Prostate gland (tissue), 2 donors: ENCODE measurements at regions not wholly inside any gene's neighbourhood (a gene's known extent, or its start where the extent isn't known, plus 50 kb on each side); places are given as distances from the start of the nearest gene placed in this dataset.

Experiments used
- DNase-seq: peaks from one replicate; pipeline ENCODE4 v3.0.0-alpha.2; 2019; ENCODE audit warnings: low spot score
- H3K27ac ChIP-seq, 2 donors: fragments of 200-600 bp; sonication (generic); 2 replicates each; pipeline ENCODE4 v1.5.1; 2017 to 2019
- H3K27me3 ChIP-seq: fragments of 200-600 bp; sonication (generic); replicated peaks from 2 replicates; pipeline ENCODE4 v1.5.1; 2019; ENCODE audit not compliant: insufficient read depth
- H3K36me3 ChIP-seq, 2 donors: fragments of 200-600 bp; sonication (generic); 1 replicate in 1 of 2; 2 replicates in 1 of 2; pipeline versions ENCODE4 v1.5.1 to v1.8.1; 2017 to 2019
- H3K4me1 ChIP-seq: fragments of 200-600 bp; sonication (generic); replicated peaks from 2 replicates; pipeline ENCODE4 v1.5.1; 2019
- H3K4me3 ChIP-seq, 2 donors: fragments of 200-600 bp; sonication (generic); 2 replicates each; pipeline ENCODE4 v1.5.1; 2017 to 2019
- H3K9me3 ChIP-seq: fragments of 200-600 bp; sonication (generic); 2 replicates; pipeline ENCODE4 v1.5.1; 2017
- CTCF ChIP-seq, 4 experiments: fragments of 200-600 bp in 2 of 4; fragments of 450-650 bp in 2 of 4; sonication (generic) in 2 of 4; IDR thresholded peaks; 1 replicate in 3 of 4; 2 replicates in 1 of 4; pipeline ENCODE4 v1.5.1; 2016 to 2019; ENCODE audit warnings: antibody characterized with exemption in 4 of 4, mild to moderate bottlenecking in 2 of 4, moderate library complexity in 2 of 4
- POLR2A ChIP-seq: fragments of 450-650 bp; IDR thresholded peaks from one replicate; pipeline ENCODE4 v1.6.1; 2016; ENCODE audit warnings: antibody characterized with exemption, mild to moderate bottlenecking
- POLR2AphosphoS5 ChIP-seq: sonication (generic); formaldehyde crosslinking; IDR thresholded peaks from one replicate; pipeline ENCODE4 v1.6.1; 2017; ENCODE audit warnings: antibody characterized with exemption
- WGBS: methylation state at CpG from one replicate; pipeline ENCODE4 v1.1.5; 2018; 5-methylcytosine and 5-hydroxymethylcytosine counted together
- intact Hi-C: fragments of 100-400 bp; cut with DNase I; formaldehyde crosslinking; loops from one replicate; pipeline ENCODE4 v1.14.2; 2022

- TF ChIP-seq POLR2A (no peak), POLR2AphosphoS5 (no peak), CTCF (IDR thresholded peaks at IDR 0.05) (no peak)
- H3K36me3 ChIP-seq = no peaks in the 10 kb centered on the region
- DNase-seq = no peak
- H3K4me1 ChIP-seq = no peaks in the 10 kb centered on the region
- no peaks in the 10 kb centered on the region for H3K9me3 ChIP-seq
- H3K27me3 ChIP-seq = no peaks in the 10 kb centered on the region
- peak overlapping the region in 1 of 2 donors; percentile 41 for H3K4me3 ChIP-seq
- 23% methylated on average over 6 of the region's 6 CpGs for WGBS
- intact Hi-C loops = no loop called here
- H3K27ac ChIP-seq = no peak overlapping the region
Observed at GRCh38 chr6:105995391-105995865, 90.7 kb upstream of the PRDM1 start.

GRCh38 chr6:105994591-105995390 lies 91.3 kb upstream of the PRDM1 start:
- H3K36me3 ChIP-seq = no peaks in the 10 kb centered on the region
- H3K27ac ChIP-seq = peak overlapping the region; percentile 51 to 62
- peak overlapping the region; percentile 41 to 47 for H3K4me3 ChIP-seq
- 2% methylated on average over 44 of the region's 57 CpGs for WGBS
- no peaks in the 10 kb centered on the region for H3K4me1 ChIP-seq
- H3K9me3 ChIP-seq = no peaks in the 10 kb centered on the region
- no peaks in the 10 kb centered on the region for H3K27me3 ChIP-seq
- TF ChIP-seq POLR2A (no peak), CTCF (IDR thresholded peaks at IDR 0.05) (no peak), POLR2AphosphoS5 (peak; percentile 47)
- DNase-seq = peak; percentile 33
- intact Hi-C loops = no loop called here

- H3K9me3 ChIP-seq = no peaks in the 10 kb centered on the region
- H3K27ac ChIP-seq = peak overlapping the region; percentile 51 to 62
- no peaks in the 10 kb centered on the region for H3K4me1 ChIP-seq
- TF ChIP-seq POLR2A = no peak
- TF ChIP-seq POLR2AphosphoS5 = no peak
- TF ChIP-seq CTCF (IDR thresholded peaks at IDR 0.05) = no peak
- whole genome bisulfite sequencing = 8% methylated on average over 44 of the region's 44 CpGs
- no peak for DNase-seq
- H3K36me3 ChIP-seq = no peaks in the 10 kb centered on the region
- H3K27me3 ChIP-seq = no peaks in the 10 kb centered on the region
- intact Hi-C loops = no loop called here
- peak overlapping the region; percentile 41 to 47 for H3K4me3 ChIP-seq
Observed at GRCh38 chr6:105994118-105994590, 92.0 kb upstream of the PRDM1 start.

- H3K9me3 ChIP-seq = no peaks in the 10 kb centered on the region
- H3K36me3 ChIP-seq = no peaks in the 10 kb centered on the region
- intact Hi-C loops = no loop called here
- H3K4me1 ChIP-seq = no peaks in the 10 kb centered on the region
- H3K27ac ChIP-seq = peak overlapping the region; percentile 51 to 62
- WGBS = 56% methylated on average over 23 of the region's 23 CpGs
- no peak for DNase-seq
- H3K4me3 ChIP-seq = peak overlapping the region; percentile 41 to 47
- no peak for TF ChIP-seq POLR2AphosphoS5
- TF ChIP-seq CTCF (IDR thresholded peaks at IDR 0.05) = no peak
- TF ChIP-seq POLR2A = no peak
- H3K27me3 ChIP-seq = no peaks in the 10 kb centered on the region
Observed at GRCh38 chr6:105993341-105994117, 92.6 kb upstream of the PRDM1 start.
